Neural crest cell (in vitro differentiated cells): ENCODE measurements at regions not wholly inside any gene's neighbourhood (a gene's known extent, or its start where the extent isn't known, plus 50 kb on each side); places are given as distances from the start of the nearest gene placed in this dataset.

Experiments used
- DNase-seq: peaks from one replicate; pipeline ENCODE4 v3.0.0; 2021; ENCODE audit warnings: low read depth, mixed read lengths, low spot score
- H3K27ac Mint-ChIP-seq: one replicate; pipeline ENCODE4 v1.8.0; 2021; ENCODE audit warnings: mild to moderate bottlenecking, mixed read lengths; ENCODE audit not compliant: unreplicated experiment
- H3K27me3 Mint-ChIP-seq: 2 replicates; pipeline ENCODE4 v1.8.0; 2021; ENCODE audit warnings: low read depth, mild to moderate bottlenecking, mixed read lengths
- H3K36me3 Mint-ChIP-seq: 2 replicates; pipeline ENCODE4 v1.8.0; 2021; ENCODE audit warnings: low read depth, mild to moderate bottlenecking, mixed read lengths
- H3K4me1 Mint-ChIP-seq: 2 replicates; pipeline ENCODE4 v1.8.0; 2021; ENCODE audit warnings: mixed read lengths
- H3K4me3 Mint-ChIP-seq: one replicate; pipeline ENCODE4 v1.8.0; 2021; ENCODE audit warnings: mild to moderate bottlenecking, mixed read lengths
- H3K9me3 Mint-ChIP-seq: 2 replicates; pipeline ENCODE4 v1.8.0; 2021; ENCODE audit warnings: mixed read lengths
- CTCF ChIP-seq: fragments of 200-600 bp; sonication (generic); conservative IDR thresholded peaks from 2 replicates; pipeline ENCODE4 v1.5.0; 2021; ENCODE audit warnings: antibody characterized with exemption, mild to moderate bottlenecking

- Mint-ChIP-seq H3K36me3 (peaks cover 2% of the 10 kb centered on the region), H3K27me3 (no peaks in the 10 kb centered on the region), H3K4me3 (no peak overlapping the region), H3K4me1 (no peaks in the 10 kb centered on the region), H3K9me3 (peaks cover 5% of the 10 kb centered on the region), H3K27ac (no peak overlapping the region)
- no peak for DNase-seq
- no peak for TF ChIP-seq CTCF
Measured at GRCh38 chr13:75146436-75146835, 335.5 kb downstream of the TBC1D4 start.

DNA sequence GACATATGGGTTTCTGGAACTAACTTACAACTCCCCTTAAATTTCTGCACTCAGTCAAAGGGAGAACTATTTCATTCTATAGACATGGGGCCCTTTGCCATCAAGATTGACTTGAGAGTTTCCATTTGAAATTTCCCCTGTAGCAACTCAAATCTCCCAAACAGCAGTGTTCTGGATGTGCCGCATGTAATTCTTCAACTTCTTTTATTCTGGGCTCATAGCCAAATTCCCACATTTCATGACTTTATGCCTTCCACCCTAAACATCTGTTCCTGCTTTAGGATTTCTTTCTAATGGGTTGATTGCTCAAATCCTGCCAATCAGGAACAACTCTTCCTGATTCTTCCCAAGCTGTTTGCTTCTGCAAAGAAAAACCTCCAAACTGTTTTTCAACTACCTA lies 336.0 kb downstream of the TBC1D4 start:
- no peak for TF ChIP-seq CTCF
- no peaks in the 10 kb centered on the region for H3K27me3 Mint-ChIP-seq
- H3K4me1 Mint-ChIP-seq, result no peaks in the 10 kb centered on the region
- no peak overlapping the region for H3K27ac Mint-ChIP-seq
- DNase-seq, result no peak
- peaks cover 5% of the 10 kb centered on the region for H3K9me3 Mint-ChIP-seq
- H3K4me3 Mint-ChIP-seq, result no peak overlapping the region
- H3K36me3 Mint-ChIP-seq, result peaks cover 2% of the 10 kb centered on the region

- Mint-ChIP-seq H3K27ac (no peak overlapping the region), H3K4me3 (no peak overlapping the region), H3K27me3 (no peaks in the 10 kb centered on the region), H3K36me3 (peaks cover 24% of the 10 kb centered on the region), H3K9me3 (peaks cover 20% of the 10 kb centered on the region), H3K4me1 (no peaks in the 10 kb centered on the region)
- no peak for DNase-seq
- TF ChIP-seq CTCF, result no peak
Measured at GRCh38 chr13:75139291-75139690, 342.7 kb downstream of the TBC1D4 start.

GRCh38 chr13:75137911-75138571 lies 343.9 kb downstream of the TBC1D4 start:
- Mint-ChIP-seq H3K9me3 (peaks cover 22% of the 10 kb centered on the region), H3K27ac (no peak overlapping the region), H3K36me3 (peaks cover 27% of the 10 kb centered on the region)

DNA sequence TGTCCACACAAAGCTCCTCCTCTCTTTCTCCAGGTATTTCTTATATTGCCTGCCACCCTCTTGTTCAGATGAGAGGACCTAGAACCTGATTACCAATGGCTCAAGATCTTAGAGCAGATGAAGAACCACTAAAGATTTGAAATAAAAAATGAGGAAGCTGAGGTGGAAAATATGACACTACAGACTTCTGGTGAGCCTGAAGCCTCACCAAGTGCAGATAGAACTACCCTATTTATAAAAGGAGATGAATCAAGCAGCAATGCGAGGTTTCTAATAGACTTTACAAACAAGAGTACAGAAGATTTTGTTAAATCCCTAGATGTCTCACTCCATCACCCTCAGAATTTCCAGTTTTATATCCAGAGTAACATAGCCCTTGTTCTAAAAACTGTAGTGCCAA lies 345.8 kb downstream of the TBC1D4 start:
- no peaks in the 10 kb centered on the region for H3K4me1 Mint-ChIP-seq
- H3K4me3 Mint-ChIP-seq, result no peak overlapping the region
- no peak for TF ChIP-seq CTCF
- DNase-seq, result no peak
- peaks cover 27% of the 10 kb centered on the region for H3K36me3 Mint-ChIP-seq
- no peak overlapping the region for H3K27ac Mint-ChIP-seq
- no peaks in the 10 kb centered on the region for H3K27me3 Mint-ChIP-seq
- peaks cover 22% of the 10 kb centered on the region for H3K9me3 Mint-ChIP-seq

More at GRCh38 chr13:75137911-75138571, 343.9 kb downstream of the TBC1D4 start:
- Mint-ChIP-seq H3K4me3 (no peak overlapping the region), H3K27me3 (no peaks in the 10 kb centered on the region), H3K4me1 (no peaks in the 10 kb centered on the region)
- no peak for DNase-seq
- no peak for TF ChIP-seq CTCF
